ENCODE measurements at regions not wholly inside any gene's neighbourhood (a gene's known extent, or its start where the extent isn't known, plus 50 kb on each side); places are given as distances from the start of the nearest gene placed in this dataset.

DNA sequence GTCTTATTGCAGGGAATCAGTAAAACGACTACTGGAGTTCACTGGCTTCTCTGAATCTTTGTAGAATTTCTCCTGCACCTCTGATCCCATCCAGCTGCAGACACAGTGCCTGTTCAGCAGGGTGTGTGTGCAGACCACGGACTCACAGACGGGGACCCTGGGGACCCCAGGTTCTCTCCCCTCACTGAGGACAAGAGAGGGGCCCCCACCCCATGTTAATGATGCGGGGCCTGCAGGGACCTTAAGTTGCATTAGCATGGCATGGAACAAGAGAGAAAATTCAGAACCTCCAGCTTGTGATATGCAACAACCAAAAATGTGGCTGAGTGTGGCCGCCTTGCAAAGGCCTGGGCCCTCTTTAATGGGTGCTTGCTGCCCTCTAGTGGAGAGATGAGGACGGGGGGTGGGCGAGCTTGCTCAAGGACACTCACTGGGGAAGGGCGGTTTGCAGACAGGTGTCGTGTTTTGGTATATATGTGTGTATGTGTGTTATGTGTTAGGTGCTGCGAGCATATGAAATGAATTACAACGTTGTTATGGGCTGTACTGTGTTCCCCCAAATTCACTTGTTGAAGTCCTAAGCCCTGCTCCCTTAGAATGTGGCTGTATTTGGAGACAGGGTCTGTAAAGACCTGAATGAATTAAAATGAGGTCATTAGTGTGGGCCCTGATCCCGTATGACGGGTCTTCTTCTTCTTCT lies 84.4 kb upstream of the SEPTIN5 start:
- no peak overlapping the region for H2BK12ac ChIP-seq (ENCODE audit: insufficient read length, low read depth, low read length)
- no peak overlapping the region for H3K18ac ChIP-seq (ENCODE audit: insufficient read length, low read depth, low read length)
- H3K56ac ChIP-seq (ENCODE audit: insufficient read length, low read depth, low read length): no peak overlapping the region
- peak; percentile 83 for DNase-seq
- no peak overlapping the region for H4K5ac ChIP-seq (ENCODE audit: insufficient read length, low read depth, low read length)
- H2BK20ac ChIP-seq (ENCODE audit: low read depth, low read length, poor library complexity, severe bottlenecking): no peak overlapping the region
- H2AK5ac ChIP-seq (ENCODE audit: insufficient read length, low read length): no peak overlapping the region
- H2BK15ac ChIP-seq (ENCODE audit: low read depth, low read length): no peak overlapping the region
- no peak overlapping the region for H3K23ac ChIP-seq (ENCODE audit: insufficient read length, low read depth, low read length)
- H3K23me2 ChIP-seq (ENCODE audit: insufficient read length, low read depth, low read length, poor library complexity, severe bottlenecking): no peaks in the 10 kb centered on the region
- H2BK120ac ChIP-seq (ENCODE audit: low read depth, low read length, poor library complexity, severe bottlenecking): no peak overlapping the region
- H3K9me3 ChIP-seq (ENCODE audit: control insufficient read depth, low read depth, low read length): no peaks in the 10 kb centered on the region
- H4K20me1 ChIP-seq (ENCODE audit: control insufficient read depth, insufficient read depth, insufficient read length): no peaks in the 10 kb centered on the region
- Mint-ChIP-seq H3K9me3 (no peaks in the 10 kb centered on the region; a peak in 1 of 5 replicates), H3K27me3 (ENCODE audit: low read depth) (peaks cover 3% of the 10 kb centered on the region), H3K4me1 (peaks cover 19 to 27% of the 10 kb centered on the region in 2 experiments), H3K36me3 (ENCODE audit: insufficient read depth in 1 of 3, low read depth in 3 of 3) (no peaks in the 10 kb centered on the region; a peak in 1 of 7 replicates), H3K4me3 (no peak overlapping the region), H3K27ac (no peak overlapping the region)
- no peak overlapping the region for H4K8ac ChIP-seq (replicated peaks; ENCODE audit: insufficient read length, low read depth, low read length)
- no peak overlapping the region for H3K4me2 ChIP-seq (ENCODE audit: insufficient read depth, insufficient read length, low read length)
- TF ChIP-seq, protein P1, sequence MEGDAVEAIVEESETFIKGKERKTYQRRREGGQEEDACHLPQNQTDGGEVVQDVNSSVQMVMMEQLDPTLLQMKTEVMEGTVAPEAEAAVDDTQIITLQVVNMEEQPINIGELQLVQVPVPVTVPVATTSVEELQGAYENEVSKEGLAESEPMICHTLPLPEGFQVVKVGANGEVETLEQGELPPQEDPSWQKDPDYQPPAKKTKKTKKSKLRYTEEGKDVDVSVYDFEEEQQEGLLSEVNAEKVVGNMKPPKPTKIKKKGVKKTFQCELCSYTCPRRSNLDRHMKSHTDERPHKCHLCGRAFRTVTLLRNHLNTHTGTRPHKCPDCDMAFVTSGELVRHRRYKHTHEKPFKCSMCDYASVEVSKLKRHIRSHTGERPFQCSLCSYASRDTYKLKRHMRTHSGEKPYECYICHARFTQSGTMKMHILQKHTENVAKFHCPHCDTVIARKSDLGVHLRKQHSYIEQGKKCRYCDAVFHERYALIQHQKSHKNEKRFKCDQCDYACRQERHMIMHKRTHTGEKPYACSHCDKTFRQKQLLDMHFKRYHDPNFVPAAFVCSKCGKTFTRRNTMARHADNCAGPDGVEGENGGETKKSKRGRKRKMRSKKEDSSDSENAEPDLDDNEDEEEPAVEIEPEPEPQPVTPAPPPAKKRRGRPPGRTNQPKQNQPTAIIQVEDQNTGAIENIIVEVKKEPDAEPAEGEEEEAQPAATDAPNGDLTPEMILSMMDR (conservative IDR thresholded peaks at IDR 0.05): peak; percentile 96
- H3K4ac ChIP-seq (ENCODE audit: low read depth, low read length): no peak overlapping the region
- no peak overlapping the region for H3K14ac ChIP-seq (ENCODE audit: insufficient read depth, low read length)
- H3K79me1 ChIP-seq (ENCODE audit: insufficient read depth, low read depth, low read length, poor library complexity, severe bottlenecking): no peaks in the 10 kb centered on the region
- WGBS (ENCODE audit: extremely low coverage, insufficient read length, low lambda C conversion rate): no CpG with 5 or more reads among the region's 13 CpGs
- no peak overlapping the region for H3K27ac ChIP-seq (ENCODE audit: insufficient read length, low read depth, low read length)
- no peak overlapping the region for H2AFZ ChIP-seq (ENCODE audit: low read length)
- H3K79me2 ChIP-seq (ENCODE audit: insufficient read depth, low read length): no peaks in the 10 kb centered on the region
- no peaks in the 10 kb centered on the region for H3K4me1 ChIP-seq (ENCODE audit: insufficient read depth, low read length)
- H4K91ac ChIP-seq (ENCODE audit: insufficient read length, low read depth, low read length): no peak overlapping the region
- no peak overlapping the region for H3K9ac ChIP-seq (ENCODE audit: extremely low read depth, insufficient read length, low read length)
- no peak overlapping the region for H3T11ph ChIP-seq (ENCODE audit: low read length)
- H3K27me3 ChIP-seq (ENCODE audit: insufficient read depth, low read length): no peaks in the 10 kb centered on the region
- no peak overlapping the region for H2BK5ac ChIP-seq (ENCODE audit: insufficient read length, low read length)

Data from H9 (cell line).